ENCODE measurements at regions not wholly inside any gene's neighbourhood (a gene's known extent, or its start where the extent isn't known, plus 50 kb on each side); places are given as distances from the start of the nearest gene placed in this dataset.

DNA sequence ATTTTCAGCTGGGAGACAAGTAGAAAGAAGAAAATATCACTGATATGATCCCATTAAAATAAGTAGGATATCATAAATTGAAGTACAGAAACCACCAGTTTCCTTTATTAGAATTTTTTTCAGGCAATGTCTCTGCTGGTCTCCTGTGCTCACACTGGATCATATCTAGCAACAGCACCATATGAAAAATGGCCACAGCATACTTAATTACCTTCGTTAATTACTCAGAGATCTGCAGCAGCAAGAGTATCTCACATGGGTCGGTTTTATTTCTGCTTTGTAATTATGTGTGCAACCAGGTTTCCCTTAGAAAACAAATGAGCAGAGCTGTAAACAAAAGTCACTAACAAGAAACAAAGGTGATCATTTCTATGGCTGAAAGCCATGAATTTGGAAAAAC lies 287.9 kb downstream of the LRRIQ3 start:
- no peak overlapping the region for H3K4me3 ChIP-seq (ENCODE audit: low read depth, low read length)
- H3K27me3 ChIP-seq (ENCODE audit: control insufficient read depth, insufficient read depth, low read length), result no peaks in the 10 kb centered on the region
- ChIA-PET POLR2A (no interaction called here), CTCF (no interaction called here)
- no peaks in the 10 kb centered on the region for H3K36me3 ChIP-seq (ENCODE audit: control insufficient read depth, insufficient read depth, low read length)
- TF ChIP-seq, protein P1, sequence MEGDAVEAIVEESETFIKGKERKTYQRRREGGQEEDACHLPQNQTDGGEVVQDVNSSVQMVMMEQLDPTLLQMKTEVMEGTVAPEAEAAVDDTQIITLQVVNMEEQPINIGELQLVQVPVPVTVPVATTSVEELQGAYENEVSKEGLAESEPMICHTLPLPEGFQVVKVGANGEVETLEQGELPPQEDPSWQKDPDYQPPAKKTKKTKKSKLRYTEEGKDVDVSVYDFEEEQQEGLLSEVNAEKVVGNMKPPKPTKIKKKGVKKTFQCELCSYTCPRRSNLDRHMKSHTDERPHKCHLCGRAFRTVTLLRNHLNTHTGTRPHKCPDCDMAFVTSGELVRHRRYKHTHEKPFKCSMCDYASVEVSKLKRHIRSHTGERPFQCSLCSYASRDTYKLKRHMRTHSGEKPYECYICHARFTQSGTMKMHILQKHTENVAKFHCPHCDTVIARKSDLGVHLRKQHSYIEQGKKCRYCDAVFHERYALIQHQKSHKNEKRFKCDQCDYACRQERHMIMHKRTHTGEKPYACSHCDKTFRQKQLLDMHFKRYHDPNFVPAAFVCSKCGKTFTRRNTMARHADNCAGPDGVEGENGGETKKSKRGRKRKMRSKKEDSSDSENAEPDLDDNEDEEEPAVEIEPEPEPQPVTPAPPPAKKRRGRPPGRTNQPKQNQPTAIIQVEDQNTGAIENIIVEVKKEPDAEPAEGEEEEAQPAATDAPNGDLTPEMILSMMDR (IDR thresholded peaks at IDR 0.05; ENCODE audit: insufficient read depth, low read depth, low read length), result no peak
- DNase-seq (ENCODE audit: low read depth), result no peak

DNA sequence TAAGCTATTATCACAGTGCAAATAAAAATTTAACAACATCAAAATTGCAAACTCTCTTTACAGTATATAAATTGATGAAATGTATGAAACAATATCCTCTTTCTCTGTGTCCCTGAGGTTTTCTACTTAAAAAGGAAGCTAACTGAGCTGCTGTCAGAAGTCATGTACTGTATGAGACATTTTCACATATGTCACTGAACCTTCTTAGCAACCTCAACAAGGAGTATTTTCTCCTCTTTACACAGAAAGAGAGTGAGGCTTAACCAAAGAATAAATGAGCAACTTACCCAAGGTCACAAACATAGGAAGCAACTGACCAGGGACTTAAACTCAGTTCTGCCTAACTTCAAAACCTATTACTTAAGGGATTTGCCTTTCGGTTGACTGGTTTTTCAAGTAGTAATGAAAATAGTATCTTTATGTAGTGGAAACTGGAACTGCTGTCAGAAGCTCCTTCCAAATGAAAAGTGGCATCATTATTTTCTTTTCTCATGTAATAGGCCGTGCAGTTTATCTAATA lies 288.9 kb downstream of the LRRIQ3 start:
- POLR2A ChIA-PET, result no interaction called here
- CTCF ChIA-PET, result no interaction called here
- TF ChIP-seq, protein P1 (IDR thresholded peaks at IDR 0.05; ENCODE audit: insufficient read depth, low read depth, low read length), result no peak

DNA sequence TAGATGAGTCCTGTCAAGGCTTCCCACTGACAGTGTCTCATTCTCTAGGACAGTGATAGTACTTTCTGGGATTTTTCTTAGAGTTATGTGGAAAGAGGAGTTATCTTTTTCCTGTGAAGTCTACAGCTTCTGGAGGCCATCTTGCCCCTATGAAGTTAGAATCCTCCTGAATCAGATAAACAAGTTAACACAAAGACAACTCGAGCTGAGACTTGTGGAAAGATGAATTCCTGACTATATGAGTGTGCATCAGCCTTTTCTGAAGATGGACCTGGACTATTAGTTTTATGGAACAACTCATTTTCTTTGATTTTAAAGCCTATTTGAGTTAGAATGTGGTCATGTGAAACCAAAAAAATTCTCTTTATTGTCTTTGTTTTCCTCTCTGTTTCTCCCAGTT lies 290.9 kb downstream of the LRRIQ3 start:
- no peaks in the 10 kb centered on the region for H3K27me3 ChIP-seq (ENCODE audit: control insufficient read depth, insufficient read depth, low read length)
- DNase-seq (ENCODE audit: low read depth), result no peak
- ChIA-PET CTCF (no interaction called here), POLR2A (no interaction called here)
- H3K36me3 ChIP-seq (ENCODE audit: control insufficient read depth, insufficient read depth, low read length), result no peaks in the 10 kb centered on the region
- H3K4me3 ChIP-seq (ENCODE audit: low read depth, low read length), result no peak overlapping the region
- TF ChIP-seq, protein P1 (IDR thresholded peaks at IDR 0.05; ENCODE audit: insufficient read depth, low read depth, low read length), result no peak

More for the DNA sequence above, 288.9 kb downstream of the LRRIQ3 start:
- Histone ChIP-seq H3K36me3 (ENCODE audit: control insufficient read depth, insufficient read depth, low read length) (no peaks in the 10 kb centered on the region), H3K27me3 (ENCODE audit: control insufficient read depth, insufficient read depth, low read length) (no peaks in the 10 kb centered on the region), H3K4me3 (ENCODE audit: low read depth, low read length) (no peak overlapping the region)
- no peak for DNase-seq (ENCODE audit: low read depth)

DNA sequence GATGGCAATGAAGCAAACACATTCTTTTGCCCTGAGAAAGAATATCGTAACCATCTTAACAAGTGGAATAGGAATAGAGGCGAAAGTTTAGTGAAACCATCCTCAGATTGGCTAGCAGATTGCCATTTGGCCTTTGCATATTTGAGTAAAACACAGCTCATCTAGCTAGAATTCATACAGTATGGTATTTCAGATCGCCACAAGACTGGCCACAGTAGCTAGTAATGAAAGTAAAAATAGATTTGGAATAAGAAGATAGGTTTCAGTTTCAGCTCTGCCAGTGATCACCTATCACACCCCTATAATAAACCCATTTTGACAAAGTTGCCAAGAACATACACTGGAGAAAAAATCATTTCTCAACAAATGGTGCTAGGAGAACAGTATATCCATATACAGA lies 294.9 kb downstream of the LRRIQ3 start:
- H3K4me3 ChIP-seq (ENCODE audit: low read depth, low read length), result no peak overlapping the region
- TF ChIP-seq, protein P1 (IDR thresholded peaks at IDR 0.05; ENCODE audit: insufficient read depth, low read depth, low read length), result no peak
- POLR2A ChIA-PET, result no interaction called here
- CTCF ChIA-PET, result no interaction called here
- no peaks in the 10 kb centered on the region for H3K27me3 ChIP-seq (ENCODE audit: control insufficient read depth, insufficient read depth, low read length)
- H3K36me3 ChIP-seq (ENCODE audit: control insufficient read depth, insufficient read depth, low read length), result no peaks in the 10 kb centered on the region
- no peak for DNase-seq (ENCODE audit: low read depth)

DNA sequence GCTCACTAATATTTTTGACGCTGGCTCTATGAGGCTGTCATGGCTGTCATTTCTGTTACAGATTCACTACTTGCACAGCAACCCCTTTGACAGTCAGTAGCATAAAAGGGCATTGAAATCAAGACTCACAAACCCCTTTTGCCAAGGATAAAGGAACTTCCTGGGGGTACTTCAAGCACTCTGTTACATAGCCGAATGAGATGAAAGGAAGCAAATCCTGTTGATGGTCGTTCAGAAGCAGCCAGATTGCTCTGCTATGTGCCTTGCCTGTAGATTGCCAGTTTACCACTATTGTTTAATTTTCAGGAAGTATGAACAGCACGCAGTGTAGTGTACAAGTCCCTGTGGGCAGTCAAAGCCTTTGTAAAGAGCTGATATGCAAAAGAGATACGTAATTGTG lies 296.2 kb downstream of the LRRIQ3 start:
- H3K36me3 ChIP-seq (ENCODE audit: control insufficient read depth, insufficient read depth, low read length), result no peaks in the 10 kb centered on the region
- TF ChIP-seq, protein P1 (IDR thresholded peaks at IDR 0.05; ENCODE audit: insufficient read depth, low read depth, low read length), result no peak
- H3K4me3 ChIP-seq (ENCODE audit: low read depth, low read length), result no peak overlapping the region
- POLR2A ChIA-PET, result no interaction called here
- no peaks in the 10 kb centered on the region for H3K27me3 ChIP-seq (ENCODE audit: control insufficient read depth, insufficient read depth, low read length)
- no peak for DNase-seq (ENCODE audit: low read depth)
- CTCF ChIA-PET, result interaction anchor here (0.5 kb wide), 1 partner anchor 92 kb away, joined by 3 read pairs; no protein-coding TSS in a partner anchor

Measured in BJ (cell line).